ENCODE measurements at regions not wholly inside any gene's neighbourhood (a gene's known extent, or its start where the extent isn't known, plus 50 kb on each side); places are given as distances from the start of the nearest gene placed in this dataset.
"Not testable (repeated sequence)": the region's sequence is repeated elsewhere in the genome, so short reads cannot be mapped to it uniquely, and the experiment has no call there.

GRCh38 chrY:10092342-10092741 lies 564.7 kb downstream of the TSPY10 start:
- no peaks in the 10 kb centered on the region for H3K27me3 ChIP-seq
- TF ChIP-seq, protein P1, sequence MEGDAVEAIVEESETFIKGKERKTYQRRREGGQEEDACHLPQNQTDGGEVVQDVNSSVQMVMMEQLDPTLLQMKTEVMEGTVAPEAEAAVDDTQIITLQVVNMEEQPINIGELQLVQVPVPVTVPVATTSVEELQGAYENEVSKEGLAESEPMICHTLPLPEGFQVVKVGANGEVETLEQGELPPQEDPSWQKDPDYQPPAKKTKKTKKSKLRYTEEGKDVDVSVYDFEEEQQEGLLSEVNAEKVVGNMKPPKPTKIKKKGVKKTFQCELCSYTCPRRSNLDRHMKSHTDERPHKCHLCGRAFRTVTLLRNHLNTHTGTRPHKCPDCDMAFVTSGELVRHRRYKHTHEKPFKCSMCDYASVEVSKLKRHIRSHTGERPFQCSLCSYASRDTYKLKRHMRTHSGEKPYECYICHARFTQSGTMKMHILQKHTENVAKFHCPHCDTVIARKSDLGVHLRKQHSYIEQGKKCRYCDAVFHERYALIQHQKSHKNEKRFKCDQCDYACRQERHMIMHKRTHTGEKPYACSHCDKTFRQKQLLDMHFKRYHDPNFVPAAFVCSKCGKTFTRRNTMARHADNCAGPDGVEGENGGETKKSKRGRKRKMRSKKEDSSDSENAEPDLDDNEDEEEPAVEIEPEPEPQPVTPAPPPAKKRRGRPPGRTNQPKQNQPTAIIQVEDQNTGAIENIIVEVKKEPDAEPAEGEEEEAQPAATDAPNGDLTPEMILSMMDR (IDR thresholded peaks at IDR 0.05) = no peak
- H3K27ac ChIP-seq = no peak overlapping the region
- no peaks in the 10 kb centered on the region for H3K4me1 ChIP-seq
- no peaks in the 10 kb centered on the region for H3K36me3 ChIP-seq
- no peaks in the 10 kb centered on the region for H3K9me3 ChIP-seq
- H3K4me3 ChIP-seq = no peak overlapping the region
- intact Hi-C loops (cut with DNase I) = no loop called here
- DNase-seq (ENCODE audit: low spot score in 2 of 2) = peak in 1 of 2 donors; percentile 18

GRCh38 chrY:10106252-10106651 lies 578.6 kb downstream of the TSPY10 start:
- H3K27ac ChIP-seq; intact Hi-C loops (cut with DNase I); H3K9me3 ChIP-seq: not testable (repeated sequence)

More at GRCh38 chrY:10106252-10106651, 578.6 kb downstream of the TSPY10 start:
- not testable (repeated sequence) for H3K4me1 ChIP-seq; DNase-seq (ENCODE audit: low spot score in 2 of 2); H3K36me3 ChIP-seq; H3K4me3 ChIP-seq; H3K27me3 ChIP-seq

Measured in ascending aorta (tissue), 2 donors.